ENCODE measurements at regions not wholly inside any gene's neighbourhood (a gene's known extent, or its start where the extent isn't known, plus 50 kb on each side); places are given as distances from the start of the nearest gene placed in this dataset.
A peak's percentile ranks its signal among the peaks of the same experiment; 100 is the strongest.

- 90% methylated on average over 8 of the region's 8 CpGs for WGBS (ENCODE audit: insufficient coverage, insufficient replicate concordance, low lambda C conversion rate, missing lambda C conversion rate)
- FAIRE-seq (no peak), DNase-seq (ENCODE audit: low read depth, low spot score) (no peak)
Observed at GRCh38 chr6:118722829-118723813, 71.7 kb upstream of the CEP85L start.

GRCh38 chr6:118720125-118720473, 68.7 kb upstream of the CEP85L start:
- Histone ChIP-seq H3K4me1 (ENCODE audit: control insufficient read depth, insufficient read depth, low read length) (peaks cover 24% of the 10 kb centered on the region), H2AFZ (ENCODE audit: control insufficient read depth, low read depth, low read length) (no peak overlapping the region), H3K4me3 (no peak overlapping the region), H3K9me3 (replicated peaks; ENCODE audit: control insufficient read depth, insufficient read depth, low read length) (no peaks in the 10 kb centered on the region; the same call in 2 of the 3 replicates), H3K9ac (ENCODE audit: control insufficient read depth, insufficient read depth, low read length) (no peak overlapping the region), H3K36me3 (ENCODE audit: control insufficient read depth in 2 of 2, insufficient read depth in 2 of 2, low read length in 1 of 2) (no peaks in the 10 kb centered on the region), H3K27ac (ENCODE audit: control insufficient read depth, insufficient read depth) (no peak overlapping the region), H3K4me2 (ENCODE audit: control insufficient read depth, insufficient read depth) (no peak overlapping the region), H3K27me3 (replicated peaks in 1 of 2; ENCODE audit: control insufficient read depth in 2 of 2, insufficient read depth in 2 of 2, low read length in 1 of 2) (no peaks in the 10 kb centered on the region), H3K79me2 (ENCODE audit: control insufficient read depth, insufficient read depth, low read length) (no peaks in the 10 kb centered on the region), H4K20me1 (ENCODE audit: control insufficient read depth, insufficient read depth) (no peaks in the 10 kb centered on the region)
- ATAC-seq (no peak), FAIRE-seq (no peak), DNase-seq (ENCODE audit: low read depth, low spot score) (no peak)
- ChIA-PET CTCF (interaction anchor here (0.6 kb wide), 1 partner anchor 104 kb away, joined by 4 read pairs; no protein-coding TSS in a partner anchor), RAD21 (ENCODE audit: unreplicated experiment) (no interaction called here), POLR2A (no interaction called here), SMC1A (ENCODE audit: uncharacterized antibody, unreplicated experiment) (interaction anchor here (1.7 kb wide), 1 partner anchor 10 kb away, joined by 5 read pairs; no protein-coding TSS in a partner anchor)
- in situ Hi-C loops (cut with MboI) = no loop called here
- intact Hi-C loops (cut with micrococcal nuclease; ENCODE audit: unreplicated experiment) = no loop called here
- BruUV-seq (replicated peaks) = no TSS peak
- peak; percentile 21; the same call in 1 of the 2 replicates for TF ChIP-seq JUNB (IDR thresholded peaks at IDR 0.05)
- peak; percentile 86 for TF ChIP-seq MTA2 (IDR thresholded peaks at IDR 0.05; ENCODE audit: low read depth)
- peak; percentile 32 to 38; a peak in 2 of 4 replicates for TF ChIP-seq IKZF2 (IDR thresholded peaks at IDR 0.05)
- TF ChIP-seq ATF3 (IDR thresholded peaks at IDR 0.05; ENCODE audit: borderline replicate concordance, extremely low read depth, low read depth, low read length) = no peak
- TF ChIP-seq MYB (IDR thresholded peaks at IDR 0.05; ENCODE audit: borderline replicate concordance, low read depth, low read length) = no peak
- TF ChIP-seq RUNX3 (IDR thresholded peaks at IDR 0.05; ENCODE audit: low read length) = peak; percentile 20; the same call in 1 of the 2 replicates
- TF ChIP-seq ATF7 (IDR thresholded peaks at IDR 0.05; ENCODE audit: low read depth) = no peak
- 0 out of 4 replicates have a peak, but pooled peaks of 1 of the 2 experiments have one; percentile 19 for TF ChIP-seq ETV6 (conservative IDR thresholded peaks at IDR 0.05 in 1 of 2, IDR thresholded peaks at IDR 0.05 in 1 of 2; ENCODE audit: borderline replicate concordance in 1 of 2, low read depth in 1 of 2)

More at GRCh38 chr6:118722829-118723813, 71.7 kb upstream of the CEP85L start:
- ATAC-seq = no peak
- Histone ChIP-seq H3K4me3 (no peak overlapping the region), H3K27ac (ENCODE audit: control insufficient read depth, insufficient read depth) (no peak overlapping the region), H3K9me3 (replicated peaks; ENCODE audit: control insufficient read depth, insufficient read depth, low read length) (no peaks in the 10 kb centered on the region; the same call in 2 of the 3 replicates), H3K4me1 (ENCODE audit: control insufficient read depth, insufficient read depth, low read length) (peaks cover 24% of the 10 kb centered on the region), H3K36me3 (ENCODE audit: control insufficient read depth in 2 of 2, insufficient read depth in 2 of 2, low read length in 1 of 2) (no peaks in the 10 kb centered on the region), H3K9ac (ENCODE audit: control insufficient read depth, insufficient read depth, low read length) (no peak overlapping the region), H3K4me2 (ENCODE audit: control insufficient read depth, insufficient read depth) (no peak overlapping the region), H4K20me1 (ENCODE audit: control insufficient read depth, insufficient read depth) (no peaks in the 10 kb centered on the region), H2AFZ (ENCODE audit: control insufficient read depth, low read depth, low read length) (no peak overlapping the region), H3K27me3 (replicated peaks in 1 of 2; ENCODE audit: control insufficient read depth in 2 of 2, insufficient read depth in 2 of 2, low read length in 1 of 2) (no peaks in the 10 kb centered on the region), H3K79me2 (ENCODE audit: control insufficient read depth, insufficient read depth, low read length) (no peaks in the 10 kb centered on the region)
- in situ Hi-C loops (cut with MboI) = no loop called here
- CTCF ChIA-PET = interaction anchor here (0.7 kb wide), 1 partner anchor 13 kb away, joined by 3 read pairs; no protein-coding TSS in a partner anchor
- POLR2A ChIA-PET = no interaction called here
- intact Hi-C loops (cut with micrococcal nuclease; ENCODE audit: unreplicated experiment) = no loop called here
- SMC1A ChIA-PET (ENCODE audit: uncharacterized antibody, unreplicated experiment) = interaction anchor here (0.6 to 1.7 kb wide), 2 partner anchors 11 to 14 kb away, joined by 3 to 4 read pairs; no protein-coding TSS in a partner anchor
- TF ChIP-seq USF1 (IDR thresholded peaks at IDR 0.05; ENCODE audit: borderline replicate concordance, extremely low read length, insufficient read depth, low read depth, low read length) = no peak
- TF ChIP-seq PAX5 (IDR thresholded peaks at IDR 0.05; ENCODE audit: borderline replicate concordance, low read depth, low read length) = no peak
- TF ChIP-seq DPF2 (IDR thresholded peaks at IDR 0.05) = no peak
- no peak for TF ChIP-seq CBFB (IDR thresholded peaks at IDR 0.05; ENCODE audit: low read depth)
- no peak for TF ChIP-seq SMAD1 (IDR thresholded peaks at IDR 0.05; ENCODE audit: low read depth, partially characterized antibody)
- TF ChIP-seq SUPT20H (IDR thresholded peaks at IDR 0.05; ENCODE audit: borderline replicate concordance, control insufficient read depth, low read depth, low read length) = no peak
- no peak for TF ChIP-seq CEBPB (IDR thresholded peaks at IDR 0.05; ENCODE audit: borderline replicate concordance in 1 of 2, low read depth in 2 of 2, low read length in 2 of 2)
- RAD21 ChIA-PET (ENCODE audit: unreplicated experiment) = no interaction called here
- no TSS peak for BruUV-seq (replicated peaks)

Measured in GM12878 (cell line).